Small intestine (tissue), 7 donors: ENCODE measurements at regions not wholly inside any gene's neighbourhood (a gene's known extent, or its start where the extent isn't known, plus 50 kb on each side); places are given as distances from the start of the nearest gene placed in this dataset.

Experiments used
- DNase-seq, 2 donors: peaks; one replicate each; pipeline versions ENCODE4 v3.0.0 to v3.0.0-alpha.2; 2013
- FAIRE-seq: peaks from 2 replicates; lab custom pipeline; 2012; peaks lifted over from hg19 to GRCh38; lab: Jason Lieb, UNC
- H3K27ac ChIP-seq, 3 donors: one replicate each; pipeline ENCODE4 v1.5.1; 2013; ENCODE audit warnings: low read length in 2 of 3, mild to moderate bottlenecking in 2 of 3, control low read depth in 1 of 3, inconsistent platforms in 1 of 3, low read depth in 1 of 3, moderate library complexity in 1 of 3
- H3K27me3 ChIP-seq, 3 donors: one replicate each; pipeline ENCODE4 v1.6.1; 2013; ENCODE audit warnings: low read length in 3 of 3, inconsistent platforms in 1 of 3; ENCODE audit not compliant: control insufficient read depth in 3 of 3, insufficient read depth in 3 of 3
- H3K36me3 ChIP-seq, 3 donors: one replicate each; pipeline ENCODE4 v1.6.1; 2013; ENCODE audit warnings: low read length in 3 of 3, inconsistent platforms in 1 of 3, low read depth in 1 of 3, mild to moderate bottlenecking in 1 of 3, moderate library complexity in 1 of 3; ENCODE audit not compliant: control insufficient read depth in 3 of 3, insufficient read depth in 2 of 3
- H3K4me1 ChIP-seq, 3 donors: one replicate each; pipeline ENCODE4 v1.6.1; 2013; ENCODE audit warnings: low read length in 2 of 3, inconsistent platforms in 1 of 3, low read depth in 1 of 3, mild to moderate bottlenecking in 1 of 3, moderate library complexity in 1 of 3; ENCODE audit not compliant: control insufficient read depth in 3 of 3, insufficient read depth in 2 of 3
- H3K4me3 ChIP-seq, 3 donors: one replicate each; pipeline ENCODE4 v1.5.1; 2013; ENCODE audit warnings: low read length in 3 of 3, control low read depth in 1 of 3, inconsistent platforms in 1 of 3, low read depth in 1 of 3, mild to moderate bottlenecking in 1 of 3, moderate library complexity in 1 of 3
- H3K9me3 ChIP-seq, 2 donors: one replicate each; pipeline ENCODE4 v1.6.1; 2013; ENCODE audit warnings: low read depth in 1 of 2, low read length in 1 of 2; ENCODE audit not compliant: control insufficient read depth in 2 of 2, insufficient read depth in 1 of 2
- WGBS, 3 donors: extraction: QIAGEN DNeasy Blood & Tissue Kit; methylation state at CpG; one replicate each; pipeline ENCODE4 v1.1.7; 2013; 5-methylcytosine and 5-hydroxymethylcytosine counted together
- donor health status: healthy with polysubstance abuse.
- donor health status: control.
- donor health status: control.
- donor health status: Bipolar disorder and iron deficiency.
- donor health status: healthy.

DNA sequence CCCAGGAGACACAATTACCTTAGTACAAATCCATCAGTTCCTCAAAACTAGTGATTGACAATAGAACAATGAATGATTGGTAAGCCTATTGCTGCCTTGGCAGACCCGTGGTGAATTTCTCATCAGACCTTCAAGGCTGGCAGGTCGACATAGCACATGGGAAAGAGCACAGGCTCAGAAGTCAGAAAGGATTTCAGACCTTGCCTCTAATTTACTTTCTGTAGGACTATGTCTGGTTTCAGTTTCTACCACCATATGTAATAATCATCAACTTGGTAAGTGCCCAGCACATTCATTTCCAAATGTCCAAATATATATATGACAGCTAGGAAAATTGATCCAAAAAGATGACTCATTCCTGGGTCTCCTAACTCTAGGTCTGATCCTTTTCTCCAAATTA is 62.5 kb upstream of the GRHL3 start:
- Histone ChIP-seq H3K4me1 (no peaks in the 10 kb centered on the region), H3K27ac (no peak overlapping the region), H3K9me3 (no peaks in the 10 kb centered on the region), H3K4me3 (no peak overlapping the region), H3K27me3 (no peaks in the 10 kb centered on the region), H3K36me3 (no peaks in the 10 kb centered on the region)
- WGBS, 3 donors: 62 to 73% (median 64%) methylated on average over 2 of the region's 2 CpGs
- no peak for DNase-seq
- no peak for FAIRE-seq

DNA sequence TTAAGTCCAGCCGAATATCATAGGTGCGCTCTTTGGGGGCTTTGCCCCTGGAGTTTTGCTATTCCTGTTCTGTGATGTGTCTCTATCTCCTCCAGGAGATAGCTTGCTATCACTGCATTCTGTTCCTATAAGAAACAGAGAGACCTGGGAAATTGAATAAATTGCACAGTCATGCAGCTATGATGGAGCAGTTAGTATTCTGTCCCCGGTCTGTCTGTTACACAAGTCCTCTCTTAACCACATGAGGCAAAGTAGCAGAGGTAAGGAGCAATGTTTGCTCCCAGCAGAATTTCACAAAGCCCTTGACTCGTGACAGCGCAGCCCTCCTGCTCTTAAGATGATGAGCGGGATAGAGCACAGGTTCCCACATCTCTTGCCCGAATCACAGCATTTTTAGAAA is 63.9 kb upstream of the GRHL3 start:
- FAIRE-seq (no peak), DNase-seq (no peak)
- no peaks in the 10 kb centered on the region for H3K9me3 ChIP-seq
- H3K36me3 ChIP-seq: no peaks in the 10 kb centered on the region
- H3K27me3 ChIP-seq: no peaks in the 10 kb centered on the region
- H3K4me3 ChIP-seq: no peak overlapping the region
- H3K4me1 ChIP-seq: no peaks in the 10 kb centered on the region
- 84 to 90% (median 90%) methylated on average over 7 of the region's 7 CpGs for WGBS, 3 donors
- H3K27ac ChIP-seq: no peak overlapping the region

DNA sequence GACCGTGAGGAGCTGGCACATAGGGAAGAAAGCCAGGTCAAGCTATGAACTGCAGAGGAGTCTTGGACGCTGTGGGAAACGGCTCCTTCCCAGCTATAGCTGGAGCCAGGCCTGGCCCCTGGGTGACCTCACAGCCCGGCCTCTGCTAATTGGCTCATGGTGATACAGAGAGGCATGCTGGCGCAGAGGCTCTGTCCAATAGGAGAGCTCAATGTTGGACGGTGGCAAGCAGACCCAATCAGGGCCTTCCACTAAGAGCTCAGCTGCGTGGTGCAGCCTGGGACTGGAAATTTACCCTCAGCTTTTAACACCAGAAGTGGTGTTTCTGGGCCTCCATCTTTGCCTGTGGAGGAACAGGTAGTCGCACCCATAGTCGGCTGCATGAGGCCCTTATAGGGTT is 64.4 kb upstream of the GRHL3 start:
- no peak for FAIRE-seq
- 87 to 89% (median 88%) methylated on average over 9 of the region's 9 CpGs for WGBS, 3 donors
- no peak overlapping the region for H3K27ac ChIP-seq

DNA sequence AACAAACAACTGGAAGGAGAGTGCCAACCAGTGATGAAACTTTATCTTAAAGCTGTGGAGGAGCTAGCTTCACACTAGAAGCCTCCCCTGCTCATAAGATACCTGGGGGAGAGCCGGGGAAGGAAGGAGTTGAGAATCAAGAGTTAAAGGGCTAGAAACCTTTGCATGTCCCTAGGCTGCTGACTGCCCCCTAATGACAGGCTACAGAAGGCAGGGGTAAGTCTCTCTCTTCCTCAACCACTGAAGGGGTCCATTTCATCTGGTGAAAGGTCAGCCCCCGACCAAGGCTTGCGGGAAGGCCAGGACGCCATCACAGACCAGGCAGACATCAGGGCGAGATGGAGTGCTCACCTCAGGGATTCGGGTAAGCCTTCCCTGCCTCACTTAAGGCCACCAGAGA is 65.6 kb upstream of the GRHL3 start:
- 86 to 89% (median 89%) methylated on average over 6 of the region's 6 CpGs for WGBS, 3 donors
- DNase-seq (no peak), FAIRE-seq (no peak)
- no peak overlapping the region for H3K27ac ChIP-seq
- H3K36me3 ChIP-seq: no peaks in the 10 kb centered on the region
- H3K9me3 ChIP-seq: no peaks in the 10 kb centered on the region
- H3K4me1 ChIP-seq: no peaks in the 10 kb centered on the region
- H3K27me3 ChIP-seq: no peaks in the 10 kb centered on the region
- no peak overlapping the region for H3K4me3 ChIP-seq

More for the DNA sequence above, 64.4 kb upstream of the GRHL3 start:
- no peak for DNase-seq
- Histone ChIP-seq H3K36me3 (no peaks in the 10 kb centered on the region), H3K27me3 (no peaks in the 10 kb centered on the region), H3K9me3 (no peaks in the 10 kb centered on the region), H3K4me3 (no peak overlapping the region), H3K4me1 (no peaks in the 10 kb centered on the region)

DNA sequence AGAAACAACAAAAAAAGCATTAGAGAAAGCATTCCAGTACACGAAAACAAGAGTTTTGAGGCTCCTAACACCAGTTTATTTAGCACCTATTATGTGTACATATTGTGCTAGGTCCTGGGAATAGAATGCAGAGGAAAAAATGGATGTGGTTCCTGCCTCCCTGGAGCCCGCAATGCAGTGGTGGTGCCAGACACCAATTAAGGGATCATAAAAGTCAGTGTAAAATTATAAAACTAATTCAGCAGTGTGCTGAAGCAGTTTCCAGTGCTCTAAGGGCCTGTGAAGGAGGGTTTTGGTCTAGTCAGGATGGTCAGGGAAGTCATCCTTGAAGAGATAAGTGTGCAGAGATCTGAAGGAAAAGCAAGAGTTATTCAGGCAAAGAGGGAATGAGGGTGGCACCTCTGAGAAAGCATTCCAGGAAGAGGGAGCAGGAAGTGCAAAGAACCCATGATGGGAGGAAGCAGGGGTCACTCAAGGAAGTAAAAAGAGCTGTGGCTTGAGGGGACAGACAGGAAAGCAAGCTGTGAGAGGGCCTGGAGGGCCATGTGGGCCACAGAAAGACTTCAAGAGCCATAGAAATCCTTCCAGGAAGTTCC is 65.2 kb upstream of the IFNLR1 start:
- Histone ChIP-seq H3K4me1 (no peaks in the 10 kb centered on the region), H3K9me3 (no peaks in the 10 kb centered on the region), H3K27ac (no peak overlapping the region), H3K27me3 (no peaks in the 10 kb centered on the region), H3K4me3 (no peak overlapping the region), H3K36me3 (no peaks in the 10 kb centered on the region)
- FAIRE-seq (no peak), DNase-seq (no peak)
- 56 to 79% (median 71%) methylated on average over 2 of the region's 2 CpGs for WGBS, 3 donors

DNA sequence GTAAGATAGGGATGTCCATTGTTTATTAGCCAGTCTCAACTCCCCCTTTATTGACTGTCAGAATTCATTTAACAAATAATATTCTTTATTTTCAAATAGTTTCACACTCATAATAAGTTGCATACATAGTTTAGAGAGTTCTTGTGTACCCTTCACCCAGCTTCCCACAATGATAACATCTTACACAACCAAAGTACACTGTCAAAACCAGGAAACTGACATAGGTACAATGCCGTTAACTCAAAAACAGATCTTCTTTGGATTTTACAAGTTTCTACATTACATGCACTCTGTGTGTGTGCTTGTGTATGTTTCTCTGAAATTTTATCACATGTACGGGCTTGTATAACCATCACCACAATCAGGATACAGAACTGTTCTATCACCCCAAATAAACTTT is 64.4 kb upstream of the IFNLR1 start:
- no peaks in the 10 kb centered on the region for H3K27me3 ChIP-seq
- 91 to 96% (median 95%) methylated on average over 2 of the region's 2 CpGs for WGBS, 3 donors
- no peaks in the 10 kb centered on the region for H3K4me1 ChIP-seq
- H3K4me3 ChIP-seq: no peak overlapping the region
- no peaks in the 10 kb centered on the region for H3K36me3 ChIP-seq
- FAIRE-seq (no peak), DNase-seq (no peak)
- H3K27ac ChIP-seq: no peak overlapping the region
- H3K9me3 ChIP-seq: no peaks in the 10 kb centered on the region

DNA sequence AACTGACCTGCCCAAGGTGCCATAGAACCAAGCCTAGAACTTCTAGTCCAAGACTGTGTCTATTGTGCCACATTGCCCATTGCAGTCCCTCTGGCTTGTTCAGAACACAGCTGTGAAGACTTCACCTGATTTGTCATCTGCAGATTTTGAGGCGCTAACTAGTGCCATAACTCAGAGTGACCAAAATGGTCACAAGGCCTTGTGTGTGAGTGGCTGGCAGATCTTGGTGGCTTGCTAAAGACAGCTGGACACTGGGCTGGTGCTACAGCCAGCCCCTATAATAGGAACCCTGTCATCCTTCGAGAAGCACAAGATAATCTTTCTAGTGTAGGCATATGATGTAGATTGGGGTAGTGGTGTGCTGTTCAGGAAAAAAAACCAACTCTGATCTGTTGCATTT is 63.7 kb upstream of the IFNLR1 start:
- Histone ChIP-seq H3K4me3 (no peak overlapping the region), H3K27ac (no peak overlapping the region), H3K27me3 (no peaks in the 10 kb centered on the region), H3K36me3 (no peaks in the 10 kb centered on the region), H3K9me3 (no peaks in the 10 kb centered on the region), H3K4me1 (no peaks in the 10 kb centered on the region)
- FAIRE-seq (no peak), DNase-seq (no peak)
- WGBS, 3 donors: 94 to 97% (median 95%) methylated on average over 2 of the region's 2 CpGs

DNA sequence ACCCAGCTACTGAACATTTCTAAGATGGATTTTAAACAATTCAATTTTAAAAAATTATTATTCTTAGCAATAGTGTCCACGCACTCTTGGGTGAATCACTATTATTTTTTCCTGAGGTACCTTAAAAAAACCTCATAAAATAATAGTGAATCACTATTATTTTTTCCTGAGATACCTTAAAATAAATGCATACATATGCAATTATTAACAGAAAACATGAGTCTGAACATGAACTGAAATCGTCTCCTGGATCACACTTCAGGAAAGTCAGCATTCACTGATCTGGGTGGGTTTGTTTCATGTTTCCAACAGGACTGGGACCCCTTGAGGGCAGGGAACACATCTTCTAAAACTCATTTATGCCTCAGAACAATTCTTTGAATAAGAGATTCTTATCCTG is 63.1 kb upstream of the IFNLR1 start:
- 92 to 97% (median 95%) methylated on average over 2 of the region's 2 CpGs for WGBS, 3 donors
- no peak for DNase-seq
- FAIRE-seq: no peak

DNA sequence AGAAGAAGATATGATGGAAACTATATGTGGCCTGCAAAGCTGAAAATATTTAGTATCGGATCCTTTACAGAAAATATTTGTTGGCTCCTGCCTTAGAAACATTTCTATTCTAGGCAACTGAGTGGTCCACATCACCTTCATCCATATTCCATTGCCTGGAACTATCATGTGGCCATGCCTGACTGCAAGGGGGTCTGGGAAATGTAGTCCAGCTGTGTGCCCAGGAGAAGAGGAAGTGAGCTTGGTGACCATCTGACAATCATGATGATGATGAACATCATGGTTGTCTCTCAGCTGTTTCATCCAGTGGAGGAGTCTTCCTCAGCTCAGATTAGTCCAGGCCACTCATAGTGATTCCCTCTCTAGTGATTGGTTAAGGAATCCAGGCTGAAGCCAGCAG is 61.8 kb upstream of the IFNLR1 start:
- no peak overlapping the region for H3K27ac ChIP-seq
- FAIRE-seq (no peak), DNase-seq (no peak)
- no peak overlapping the region for H3K4me3 ChIP-seq
- peaks cover 0 to 4% (median 0%) of the 10 kb centered on the region in 3 donors for H3K27me3 ChIP-seq
- no peaks in the 10 kb centered on the region for H3K36me3 ChIP-seq
- no peaks in the 10 kb centered on the region for H3K9me3 ChIP-seq
- WGBS, 3 donors: 86 to 96% (median 94%) methylated on average over 1 of the region's 1 CpG
- no peaks in the 10 kb centered on the region for H3K4me1 ChIP-seq

More for the DNA sequence above, 63.1 kb upstream of the IFNLR1 start:
- Histone ChIP-seq H3K9me3 (no peaks in the 10 kb centered on the region), H3K27ac (no peak overlapping the region), H3K27me3 (no peaks in the 10 kb centered on the region), H3K36me3 (no peaks in the 10 kb centered on the region), H3K4me3 (no peak overlapping the region), H3K4me1 (no peaks in the 10 kb centered on the region)
